ENCODE measurements at regions not wholly inside any gene's neighbourhood (a gene's known extent, or its start where the extent isn't known, plus 50 kb on each side); places are given as distances from the start of the nearest gene placed in this dataset.

GRCh38 chr3:164539215-164539614, 539.1 kb downstream of the SI start:
- DNase-seq, result no peak

GRCh38 chr3:164537485-164537884, 540.8 kb downstream of the SI start:
- DNase-seq, result no peak

- DNase-seq, result no peak
These were observed 545.0 kb downstream of the SI start for GRCh38 chr3:164533275-164533674.

- DNase-seq, result no peak
These were observed 552.0 kb downstream of the SI start for GRCh38 chr3:164526250-164526649.

- no peak for DNase-seq
These were observed 554.1 kb downstream of the SI start for GRCh38 chr3:164524201-164524600.

- no peak for DNase-seq
These were observed 556.1 kb downstream of the SI start for GRCh38 chr3:164522073-164522763.

- no peak for DNase-seq
These were observed 556.7 kb downstream of the SI start for GRCh38 chr3:164521644-164522043.

- no peak for DNase-seq
These were observed 557.2 kb downstream of the SI start for GRCh38 chr3:164521139-164521538.

GRCh38 chr3:164515256-164515655, 563.0 kb downstream of the SI start:
- no peak for DNase-seq

GRCh38 chr3:164514576-164514975, 563.7 kb downstream of the SI start:
- no peak for DNase-seq

GRCh38 chr3:164507886-164508285, 570.4 kb downstream of the SI start:
- DNase-seq, result no peak

- no peak for DNase-seq
These were observed 579.4 kb downstream of the SI start for GRCh38 chr3:164498917-164499316.

- no peak for DNase-seq
These were observed 589.4 kb downstream of the SI start for GRCh38 chr3:164488893-164489292.

- no peak for DNase-seq
These were observed 592.1 kb downstream of the SI start for GRCh38 chr3:164486150-164486549.

GRCh38 chr3:164479978-164480377, 598.3 kb downstream of the SI start:
- no peak for DNase-seq

GRCh38 chr3:164479406-164479805, 598.9 kb downstream of the SI start:
- no peak for DNase-seq

GRCh38 chr3:164478323-164478722, 600.0 kb downstream of the SI start:
- no peak for DNase-seq

GRCh38 chr3:164477403-164477802, 600.9 kb downstream of the SI start:
- no peak for DNase-seq

GRCh38 chr3:164476631-164477030, 601.7 kb downstream of the SI start:
- DNase-seq, result no peak

- no peak for DNase-seq
These were observed 607.8 kb downstream of the SI start for GRCh38 chr3:164470471-164470870.

GRCh38 chr3:164468055-164468454, 610.2 kb downstream of the SI start:
- DNase-seq, result no peak

GRCh38 chr3:164467007-164467406, 611.3 kb downstream of the SI start:
- DNase-seq, result no peak

- DNase-seq, result no peak
These were observed 613.1 kb downstream of the SI start for GRCh38 chr3:164465172-164465571.

GRCh38 chr3:164460851-164461250, 617.4 kb downstream of the SI start:
- DNase-seq, result no peak

- no peak for DNase-seq
These were observed 618.7 kb downstream of the SI start for GRCh38 chr3:164459521-164460151.
